Liver (tissue), 8 donors: ENCODE measurements at regions not wholly inside any gene's neighbourhood (a gene's known extent, or its start where the extent isn't known, plus 50 kb on each side); places are given as distances from the start of the nearest gene placed in this dataset.

ENCODE experiments used
- DNase-seq: peaks from one replicate; pipeline ENCODE4 v3.0.0-alpha.2; 2017; ENCODE audit warnings: low spot score
- H3K27ac ChIP-seq, 2 donors: one replicate each; pipeline ENCODE4 v1.7.0; 2013; ENCODE audit warnings: inconsistent platforms in 2 of 2, low read length in 2 of 2, control low read depth in 1 of 2, low read depth in 1 of 2, mild to moderate bottlenecking in 1 of 2
- H3K27me3 ChIP-seq, 4 donors: one replicate each; pipeline versions ENCODE4 v1.6.1 to v1.7.0; 2013; ENCODE audit warnings: low read length in 3 of 4, inconsistent platforms in 1 of 4, mild to moderate bottlenecking in 1 of 4, moderate library complexity in 1 of 4; ENCODE audit not compliant: control insufficient read depth in 4 of 4, insufficient read depth in 4 of 4
- H3K36me3 ChIP-seq, 4 donors: one replicate each; pipeline versions ENCODE4 v1.6.1 to v1.7.0; 2013; ENCODE audit warnings: low read length in 3 of 4, mild to moderate bottlenecking in 3 of 4, low read depth in 1 of 4, moderate library complexity in 1 of 4; ENCODE audit not compliant: control insufficient read depth in 4 of 4, insufficient read depth in 3 of 4
- H3K4me1 ChIP-seq, 4 donors: one replicate each; pipeline versions ENCODE4 v1.6.1 to v1.7.0; 2013; ENCODE audit warnings: low read length in 3 of 4, mild to moderate bottlenecking in 3 of 4, moderate library complexity in 1 of 4; ENCODE audit not compliant: control insufficient read depth in 4 of 4, insufficient read depth in 4 of 4
- H3K4me3 ChIP-seq, 3 donors: one replicate each; pipeline versions ENCODE4 v1.6.1 to v1.7.0; 2013; ENCODE audit warnings: low read length in 3 of 3, control low read depth in 1 of 3, low read depth in 1 of 3, mild to moderate bottlenecking in 1 of 3
- H3K9ac ChIP-seq, 2 donors: one replicate each; pipeline ENCODE4 v1.7.0; 2013; ENCODE audit warnings: low read length in 2 of 2, mild to moderate bottlenecking in 2 of 2, moderate library complexity in 2 of 2, control low read depth in 1 of 2, low read depth in 1 of 2
- H3K9me3 ChIP-seq, 4 donors: one replicate each; pipeline versions ENCODE4 v1.6.1 to v1.7.0; 2013; ENCODE audit warnings: low read length in 3 of 4; ENCODE audit not compliant: control insufficient read depth in 4 of 4
- EGR1 ChIP-seq, 2 donors: IDR thresholded peaks; 2 replicates each; pipeline ENCODE4 v1.6.1; 2016 to 2018; ENCODE audit warnings: antibody characterized with exemption in 2 of 2, low read depth in 2 of 2
- FOXA1 ChIP-seq: IDR thresholded peaks from 2 replicates; pipeline ENCODE4 v1.6.1; 2016; ENCODE audit warnings: antibody characterized with exemption
- FOXA2 ChIP-seq: IDR thresholded peaks from 2 replicates; pipeline ENCODE4 v1.6.1; 2016; ENCODE audit warnings: antibody characterized with exemption
- GABPA ChIP-seq, 2 donors: IDR thresholded peaks in 1 of 2; conservative IDR thresholded peaks in 1 of 2; 2 replicates each; pipeline ENCODE4 v1.6.1; 2016; ENCODE audit warnings: antibody characterized with exemption in 2 of 2, mild to moderate bottlenecking in 1 of 2, moderate library complexity in 1 of 2
- HNF4A ChIP-seq, 2 donors: conservative IDR thresholded peaks; 2 replicates each; pipeline ENCODE4 v1.6.1; 2016; ENCODE audit warnings: antibody characterized with exemption in 2 of 2, mild to moderate bottlenecking in 2 of 2
- HNF4G ChIP-seq: IDR thresholded peaks from 2 replicates; pipeline ENCODE4 v1.6.1; 2016; ENCODE audit warnings: antibody characterized with exemption
- JUND ChIP-seq, 2 donors: IDR thresholded peaks; 2 replicates each; pipeline ENCODE4 v1.6.1; 2016; ENCODE audit warnings: antibody characterized with exemption in 2 of 2
- NR2F2 ChIP-seq: IDR thresholded peaks from 2 replicates; pipeline ENCODE4 v1.6.1; 2016; ENCODE audit warnings: antibody characterized with exemption
- RAD21 ChIP-seq, 2 donors: IDR thresholded peaks; 2 replicates each; pipeline ENCODE4 v1.6.1; 2016; ENCODE audit warnings: antibody characterized with exemption in 2 of 2, mild to moderate bottlenecking in 2 of 2
- RXRA ChIP-seq, 2 donors: IDR thresholded peaks; 2 replicates each; pipeline ENCODE4 v1.6.1; 2017 to 2018; ENCODE audit warnings: antibody characterized with exemption in 2 of 2, mild to moderate bottlenecking in 1 of 2
- SP1 ChIP-seq: IDR thresholded peaks from 2 replicates; pipeline ENCODE4 v1.6.1; 2018; ENCODE audit warnings: antibody characterized with exemption, mild to moderate bottlenecking
- TAF1 ChIP-seq: conservative IDR thresholded peaks from 2 replicates; pipeline ENCODE4 v1.6.1; 2016; ENCODE audit warnings: antibody characterized with exemption, mild to moderate bottlenecking
- YY1 ChIP-seq: IDR thresholded peaks from 2 replicates; pipeline ENCODE4 v1.6.1; 2016; ENCODE audit warnings: antibody characterized with exemption, mild to moderate bottlenecking
- WGBS: extraction: QIAGEN DNeasy Blood & Tissue Kit; methylation state at CpG from one replicate; pipeline ENCODE4 v1.1.7; 2013; 5-methylcytosine and 5-hydroxymethylcytosine counted together
- TF ChIP-seq, protein P1 (sequence below): fragments of 150-350 bp; IDR thresholded peaks from 2 replicates; pipeline ENCODE4 v1.5.1; 2017; ENCODE audit warnings: improper control_type of control experiment, low read depth, low read length; ENCODE audit not compliant: missing input control
- TF ChIP-seq, protein P2 (sequence below): IDR thresholded peaks from 2 replicates; pipeline ENCODE4 v1.6.1; 2016; ENCODE audit warnings: antibody characterized with exemption, mild to moderate bottlenecking
- TF ChIP-seq, protein P3 (sequence below): IDR thresholded peaks from 2 replicates; pipeline ENCODE4 v1.6.1; 2016; ENCODE audit warnings: antibody characterized with exemption
- TF ChIP-seq, protein P4 (sequence below): IDR thresholded peaks from 2 replicates; pipeline ENCODE4 v1.6.1; 2016; ENCODE audit warnings: antibody characterized with exemption
- TF ChIP-seq, protein P5 (sequence below): IDR thresholded peaks from 2 replicates; pipeline ENCODE4 v1.6.1; 2016; ENCODE audit warnings: antibody characterized with exemption
- donor health status: healthy.
- donor health status: healthy.
- donor health status: healthy.
- donor health status: healthy.
- donor health status: healthy.

DNA sequence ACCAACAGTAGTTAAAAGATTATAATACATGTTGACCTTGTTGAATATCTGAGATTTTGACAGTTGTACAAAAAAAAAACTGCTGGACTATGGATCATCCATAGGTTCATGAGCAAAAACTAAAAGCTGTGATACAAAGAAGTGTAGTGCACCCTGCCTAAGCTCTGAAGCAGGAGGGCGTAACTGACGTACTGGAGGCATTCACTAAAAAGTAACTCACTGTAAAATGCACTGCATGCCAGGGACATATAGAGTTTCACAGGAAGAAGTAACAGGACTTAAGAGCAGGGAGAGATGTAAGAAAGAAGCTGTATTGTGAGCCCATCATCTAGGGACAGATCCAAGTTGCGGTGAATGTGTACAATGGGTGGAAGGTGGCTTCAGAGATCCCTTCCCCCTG lies 177.9 kb downstream of the IRS2 start (continued):
- TF ChIP-seq, protein P1, sequence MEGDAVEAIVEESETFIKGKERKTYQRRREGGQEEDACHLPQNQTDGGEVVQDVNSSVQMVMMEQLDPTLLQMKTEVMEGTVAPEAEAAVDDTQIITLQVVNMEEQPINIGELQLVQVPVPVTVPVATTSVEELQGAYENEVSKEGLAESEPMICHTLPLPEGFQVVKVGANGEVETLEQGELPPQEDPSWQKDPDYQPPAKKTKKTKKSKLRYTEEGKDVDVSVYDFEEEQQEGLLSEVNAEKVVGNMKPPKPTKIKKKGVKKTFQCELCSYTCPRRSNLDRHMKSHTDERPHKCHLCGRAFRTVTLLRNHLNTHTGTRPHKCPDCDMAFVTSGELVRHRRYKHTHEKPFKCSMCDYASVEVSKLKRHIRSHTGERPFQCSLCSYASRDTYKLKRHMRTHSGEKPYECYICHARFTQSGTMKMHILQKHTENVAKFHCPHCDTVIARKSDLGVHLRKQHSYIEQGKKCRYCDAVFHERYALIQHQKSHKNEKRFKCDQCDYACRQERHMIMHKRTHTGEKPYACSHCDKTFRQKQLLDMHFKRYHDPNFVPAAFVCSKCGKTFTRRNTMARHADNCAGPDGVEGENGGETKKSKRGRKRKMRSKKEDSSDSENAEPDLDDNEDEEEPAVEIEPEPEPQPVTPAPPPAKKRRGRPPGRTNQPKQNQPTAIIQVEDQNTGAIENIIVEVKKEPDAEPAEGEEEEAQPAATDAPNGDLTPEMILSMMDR = no peak
- TF ChIP-seq HNF4A (conservative IDR thresholded peaks at IDR 0.05) (no peak), FOXA2 (no peak), SP1 (no peak)

DNA sequence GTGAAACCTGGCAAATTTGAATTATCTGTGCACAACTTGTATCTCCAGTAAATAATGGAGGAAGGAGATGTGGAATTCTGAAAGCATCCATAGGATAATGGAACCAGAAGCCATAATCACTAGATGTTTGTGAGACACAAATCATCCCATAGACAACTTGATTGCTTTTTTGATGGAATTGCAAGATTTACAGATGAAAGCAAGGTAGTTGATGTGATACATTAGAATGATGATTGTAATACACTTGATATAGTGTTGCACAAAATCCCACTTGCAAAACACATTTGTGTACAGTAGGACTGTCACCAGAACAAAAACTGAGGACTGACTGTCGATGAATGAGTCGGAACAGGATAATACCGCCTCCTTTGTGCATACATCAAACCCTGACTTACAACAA lies 178.3 kb downstream of the IRS2 start:
- H3K9ac ChIP-seq = no peak overlapping the region
- no peak overlapping the region for H3K4me3 ChIP-seq
- no peaks in the 10 kb centered on the region for H3K36me3 ChIP-seq
- no peaks in the 10 kb centered on the region for H3K9me3 ChIP-seq
- no peaks in the 10 kb centered on the region for H3K27me3 ChIP-seq
- H3K4me1 ChIP-seq = peaks cover 5 to 31% (median 11%) of the 10 kb centered on the region in 4 donors
- no peak for DNase-seq
- no peak overlapping the region for H3K27ac ChIP-seq
- TF ChIP-seq RAD21 (IDR thresholded peaks at IDR 0.05) (no peak), NR2F2 (no peak), FOXA2 (no peak), FOXA1 (no peak), JUND (IDR thresholded peaks at IDR 0.05) (no peak), HNF4G (no peak), YY1 (no peak), EGR1 (IDR thresholded peaks at IDR 0.05; ENCODE audit: low read depth in 2 of 2) (no peak), TAF1 (no peak), RXRA (IDR thresholded peaks at IDR 0.05) (no peak), HNF4A (conservative IDR thresholded peaks at IDR 0.05) (no peak), SP1 (no peak), GABPA (IDR thresholded peaks at IDR 0.05 in 1 of 2, conservative IDR thresholded peaks at IDR 0.05 in 1 of 2) (no peak)
- TF ChIP-seq, protein P2, sequence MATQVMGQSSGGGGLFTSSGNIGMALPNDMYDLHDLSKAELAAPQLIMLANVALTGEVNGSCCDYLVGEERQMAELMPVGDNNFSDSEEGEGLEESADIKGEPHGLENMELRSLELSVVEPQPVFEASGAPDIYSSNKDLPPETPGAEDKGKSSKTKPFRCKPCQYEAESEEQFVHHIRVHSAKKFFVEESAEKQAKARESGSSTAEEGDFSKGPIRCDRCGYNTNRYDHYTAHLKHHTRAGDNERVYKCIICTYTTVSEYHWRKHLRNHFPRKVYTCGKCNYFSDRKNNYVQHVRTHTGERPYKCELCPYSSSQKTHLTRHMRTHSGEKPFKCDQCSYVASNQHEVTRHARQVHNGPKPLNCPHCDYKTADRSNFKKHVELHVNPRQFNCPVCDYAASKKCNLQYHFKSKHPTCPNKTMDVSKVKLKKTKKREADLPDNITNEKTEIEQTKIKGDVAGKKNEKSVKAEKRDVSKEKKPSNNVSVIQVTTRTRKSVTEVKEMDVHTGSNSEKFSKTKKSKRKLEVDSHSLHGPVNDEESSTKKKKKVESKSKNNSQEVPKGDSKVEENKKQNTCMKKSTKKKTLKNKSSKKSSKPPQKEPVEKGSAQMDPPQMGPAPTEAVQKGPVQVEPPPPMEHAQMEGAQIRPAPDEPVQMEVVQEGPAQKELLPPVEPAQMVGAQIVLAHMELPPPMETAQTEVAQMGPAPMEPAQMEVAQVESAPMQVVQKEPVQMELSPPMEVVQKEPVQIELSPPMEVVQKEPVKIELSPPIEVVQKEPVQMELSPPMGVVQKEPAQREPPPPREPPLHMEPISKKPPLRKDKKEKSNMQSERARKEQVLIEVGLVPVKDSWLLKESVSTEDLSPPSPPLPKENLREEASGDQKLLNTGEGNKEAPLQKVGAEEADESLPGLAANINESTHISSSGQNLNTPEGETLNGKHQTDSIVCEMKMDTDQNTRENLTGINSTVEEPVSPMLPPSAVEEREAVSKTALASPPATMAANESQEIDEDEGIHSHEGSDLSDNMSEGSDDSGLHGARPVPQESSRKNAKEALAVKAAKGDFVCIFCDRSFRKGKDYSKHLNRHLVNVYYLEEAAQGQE = no peak
- TF ChIP-seq, protein P3, sequence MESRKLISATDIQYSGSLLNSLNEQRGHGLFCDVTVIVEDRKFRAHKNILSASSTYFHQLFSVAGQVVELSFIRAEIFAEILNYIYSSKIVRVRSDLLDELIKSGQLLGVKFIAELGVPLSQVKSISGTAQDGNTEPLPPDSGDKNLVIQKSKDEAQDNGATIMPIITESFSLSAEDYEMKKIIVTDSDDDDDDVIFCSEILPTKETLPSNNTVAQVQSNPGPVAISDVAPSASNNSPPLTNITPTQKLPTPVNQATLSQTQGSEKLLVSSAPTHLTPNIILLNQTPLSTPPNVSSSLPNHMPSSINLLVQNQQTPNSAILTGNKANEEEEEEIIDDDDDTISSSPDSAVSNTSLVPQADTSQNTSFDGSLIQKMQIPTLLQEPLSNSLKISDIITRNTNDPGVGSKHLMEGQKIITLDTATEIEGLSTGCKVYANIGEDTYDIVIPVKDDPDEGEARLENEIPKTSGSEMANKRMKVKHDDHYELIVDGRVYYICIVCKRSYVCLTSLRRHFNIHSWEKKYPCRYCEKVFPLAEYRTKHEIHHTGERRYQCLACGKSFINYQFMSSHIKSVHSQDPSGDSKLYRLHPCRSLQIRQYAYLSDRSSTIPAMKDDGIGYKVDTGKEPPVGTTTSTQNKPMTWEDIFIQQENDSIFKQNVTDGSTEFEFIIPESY = no peak
- TF ChIP-seq, protein P4, sequence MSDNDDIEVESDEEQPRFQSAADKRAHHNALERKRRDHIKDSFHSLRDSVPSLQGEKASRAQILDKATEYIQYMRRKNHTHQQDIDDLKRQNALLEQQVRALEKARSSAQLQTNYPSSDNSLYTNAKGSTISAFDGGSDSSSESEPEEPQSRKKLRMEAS = no peak
- TF ChIP-seq, protein P5, sequence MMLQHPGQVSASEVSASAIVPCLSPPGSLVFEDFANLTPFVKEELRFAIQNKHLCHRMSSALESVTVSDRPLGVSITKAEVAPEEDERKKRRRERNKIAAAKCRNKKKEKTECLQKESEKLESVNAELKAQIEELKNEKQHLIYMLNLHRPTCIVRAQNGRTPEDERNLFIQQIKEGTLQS = no peak
- TF ChIP-seq, protein P1 = no peak
- 80% methylated on average over 3 of the region's 3 CpGs for WGBS
